ENCODE measurements at regions not wholly inside any gene's neighbourhood (a gene's known extent, or its start where the extent isn't known, plus 50 kb on each side); places are given as distances from the start of the nearest gene placed in this dataset.

DNA sequence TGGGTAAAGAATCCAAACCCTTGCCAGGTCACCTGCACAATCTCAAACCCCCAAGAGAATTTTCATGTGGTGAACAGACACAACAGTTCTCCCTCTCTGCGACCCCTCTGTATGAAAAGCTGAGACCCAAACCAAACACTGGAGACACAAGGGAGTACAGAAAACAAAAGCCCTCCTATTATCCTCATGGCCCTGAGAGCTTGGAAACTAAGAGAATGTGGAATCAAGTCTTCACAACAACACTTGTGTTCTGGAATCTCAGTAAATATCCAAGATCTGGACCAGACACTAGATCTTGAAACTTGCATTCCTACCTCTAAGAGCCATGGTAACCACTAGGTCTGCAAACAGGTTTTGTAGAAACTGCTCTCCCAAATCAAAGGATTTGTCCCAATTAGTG is 50.1 kb upstream of the CCDC150 start:
- H3K4me2 ChIP-seq (ENCODE audit: insufficient read depth, low read length) = no peak overlapping the region
- no TSS peak for BruUV-seq (replicated peaks)
- CTCF ChIA-PET (ENCODE audit: low intra/inter-chr PET ratio) = no interaction called here
- ATAC-seq (no peak), FAIRE-seq (no peak), DNase-seq (ENCODE audit: extremely low read depth in 1 of 4, low spot score in 3 of 4) (no peak)
- POLR2A ChIA-PET = no interaction called here
- no peak overlapping the region for H3K9ac ChIP-seq (ENCODE audit: insufficient read depth in 1 of 2, low read depth in 2 of 2, low read length in 2 of 2)
- intact Hi-C loops (cut with micrococcal nuclease) = no loop called here
- H3K4me3 ChIP-seq = no peak overlapping the region
- no peaks in the 10 kb centered on the region for H3K36me3 ChIP-seq (ENCODE audit: control insufficient read depth, insufficient read depth, low read length)
- H3K79me2 ChIP-seq (ENCODE audit: control insufficient read depth, insufficient read depth, low read length) = no peaks in the 10 kb centered on the region
- 0% methylated on average over 1 of the region's 1 CpG for WGBS (ENCODE audit: insufficient coverage, low coverage, missing lambda C conversion rate)
- no peak overlapping the region for H2AFZ ChIP-seq (ENCODE audit: low read depth, low read length)
- in situ Hi-C loops (cut with MboI) = no loop called here
- TF ChIP-seq, protein P1, sequence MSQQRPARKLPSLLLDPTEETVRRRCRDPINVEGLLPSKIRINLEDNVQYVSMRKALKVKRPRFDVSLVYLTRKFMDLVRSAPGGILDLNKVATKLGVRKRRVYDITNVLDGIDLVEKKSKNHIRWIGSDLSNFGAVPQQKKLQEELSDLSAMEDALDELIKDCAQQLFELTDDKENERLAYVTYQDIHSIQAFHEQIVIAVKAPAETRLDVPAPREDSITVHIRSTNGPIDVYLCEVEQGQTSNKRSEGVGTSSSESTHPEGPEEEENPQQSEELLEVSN (IDR thresholded peaks at IDR 0.05; ENCODE audit: borderline replicate concordance in 1 of 2, extremely low read depth in 1 of 2, insufficient read depth in 1 of 2, insufficient read length in 1 of 2, low read depth in 1 of 2, low read length in 1 of 2, poor library complexity in 1 of 2, severe bottlenecking in 1 of 2) = no peak
- no peak for TF ChIP-seq ZBTB1 (CRISPR knock-in tag; IDR thresholded peaks at IDR 0.05; ENCODE audit: borderline replicate concordance, low read depth)
- no peak for TF ChIP-seq WHSC1 (IDR thresholded peaks at IDR 0.05; ENCODE audit: low read length)
- no peak for TF ChIP-seq ERF (CRISPR knock-in tag; IDR thresholded peaks at IDR 0.05)
- no peak for TF ChIP-seq ZNF830 (CRISPR knock-in tag; IDR thresholded peaks at IDR 0.05)
- TF ChIP-seq, protein P2, sequence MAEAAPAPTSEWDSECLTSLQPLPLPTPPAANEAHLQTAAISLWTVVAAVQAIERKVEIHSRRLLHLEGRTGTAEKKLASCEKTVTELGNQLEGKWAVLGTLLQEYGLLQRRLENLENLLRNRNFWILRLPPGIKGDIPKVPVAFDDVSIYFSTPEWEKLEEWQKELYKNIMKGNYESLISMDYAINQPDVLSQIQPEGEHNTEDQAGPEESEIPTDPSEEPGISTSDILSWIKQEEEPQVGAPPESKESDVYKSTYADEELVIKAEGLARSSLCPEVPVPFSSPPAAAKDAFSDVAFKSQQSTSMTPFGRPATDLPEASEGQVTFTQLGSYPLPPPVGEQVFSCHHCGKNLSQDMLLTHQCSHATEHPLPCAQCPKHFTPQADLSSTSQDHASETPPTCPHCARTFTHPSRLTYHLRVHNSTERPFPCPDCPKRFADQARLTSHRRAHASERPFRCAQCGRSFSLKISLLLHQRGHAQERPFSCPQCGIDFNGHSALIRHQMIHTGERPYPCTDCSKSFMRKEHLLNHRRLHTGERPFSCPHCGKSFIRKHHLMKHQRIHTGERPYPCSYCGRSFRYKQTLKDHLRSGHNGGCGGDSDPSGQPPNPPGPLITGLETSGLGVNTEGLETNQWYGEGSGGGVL (CRISPR knock-in tag; IDR thresholded peaks at IDR 0.05) = no peak
- no peak for TF ChIP-seq NUFIP1 (IDR thresholded peaks at IDR 0.05; ENCODE audit: partially characterized antibody)
- no peak for TF ChIP-seq POLR2H (tag; IDR thresholded peaks at IDR 0.05; ENCODE audit: low read depth)
- no peak for TF ChIP-seq PHTF2 (CRISPR knock-in tag; IDR thresholded peaks at IDR 0.05)
- TF ChIP-seq ZBTB17 (CRISPR knock-in tag; IDR thresholded peaks at IDR 0.05) = no peak
- TF ChIP-seq RAD51 (IDR thresholded peaks at IDR 0.05; ENCODE audit: borderline replicate concordance, low read depth) = no peak
- TF ChIP-seq ZNF197 (CRISPR knock-in tag; IDR thresholded peaks at IDR 0.05; ENCODE audit: low read depth) = no peak
- TF ChIP-seq ZNF609 (CRISPR knock-in tag; IDR thresholded peaks at IDR 0.05; ENCODE audit: borderline replicate concordance) = no peak
- H3K27ac ChIP-seq (ENCODE audit: extremely low read depth, low read depth, low read length) = no peak overlapping the region
- H3K4me1 ChIP-seq (replicated peaks in 1 of 2; ENCODE audit: control insufficient read depth in 2 of 2, insufficient read depth in 2 of 2, low read length in 2 of 2) = peaks cover 0 to 15% of the 10 kb centered on the region in 2 experiments; a peak in 2 of 5 replicates
- H3K9me3 ChIP-seq (replicated peaks; ENCODE audit: control insufficient read depth, insufficient read depth, low read depth, low read length) = no peaks in the 10 kb centered on the region
- H4K20me1 ChIP-seq (replicated peaks; ENCODE audit: control insufficient read depth, insufficient read depth, low read length) = no peaks in the 10 kb centered on the region
- H3K27me3 ChIP-seq (ENCODE audit: control insufficient read depth in 2 of 2, insufficient read depth in 2 of 2, low read length in 2 of 2) = peaks cover 11 to 23% of the 10 kb centered on the region in 2 experiments
- no peaks in the 10 kb centered on the region for H3K9me1 ChIP-seq (ENCODE audit: control insufficient read depth, insufficient read depth, low read length)
